MM.1S (cell line): ENCODE measurements at regions not wholly inside any gene's neighbourhood (a gene's known extent, or its start where the extent isn't known, plus 50 kb on each side); places are given as distances from the start of the nearest gene placed in this dataset.

ENCODE experiments used
- DNase-seq: peaks from one replicate; pipeline ENCODE4 v3.0.0-alpha.2; 2015
- H2AFZ ChIP-seq: fragments of 300-600 bp; sonication (generic); 2 replicates; pipeline ENCODE4 v1.6.0; 2016; ENCODE audit warnings: antibody characterized with exemption, low read length
- H3F3A ChIP-seq: fragments of 300-600 bp; sonication (generic); 2 replicates; pipeline ENCODE4 v1.6.1; 2016; ENCODE audit warnings: mild to moderate bottlenecking, antibody characterized with exemption, low read length, moderate library complexity, mixed read lengths; ENCODE audit not compliant: insufficient read depth
- H3K27ac ChIP-seq: fragments of 300-600 bp; sonication (generic); 2 replicates; pipeline ENCODE4 v1.5.1; 2016; ENCODE audit warnings: mild to moderate bottlenecking, low read length
- H3K27me3 ChIP-seq: fragments of 300-600 bp; sonication (generic); replicated peaks from 2 replicates; pipeline ENCODE4 v1.6.0; 2016; ENCODE audit warnings: low read length; ENCODE audit not compliant: insufficient read depth
- H3K36me3 ChIP-seq: fragments of 300-600 bp; sonication (generic); replicated peaks from 2 replicates; pipeline ENCODE4 v1.6.1; 2016; ENCODE audit warnings: mild to moderate bottlenecking, low read length, mixed read lengths; ENCODE audit not compliant: insufficient read depth
- H3K4me1 ChIP-seq: fragments of 300-600 bp; sonication (generic); 2 replicates; pipeline ENCODE4 v1.6.1; 2016; ENCODE audit warnings: low read length, mixed read lengths
- H3K4me2 ChIP-seq: fragments of 300-600 bp; sonication (generic); 2 replicates; pipeline ENCODE4 v1.6.0; 2016; ENCODE audit warnings: low read depth, low read length
- H3K4me3 ChIP-seq: fragments of 300-600 bp; sonication (generic); 2 replicates; pipeline ENCODE4 v1.5.1; 2016; ENCODE audit warnings: low read length, mixed read lengths
- H3K79me2 ChIP-seq: fragments of 300-600 bp; sonication (generic); 2 replicates; pipeline ENCODE4 v1.6.1; 2016; ENCODE audit warnings: mixed run types, low read length, mixed read lengths
- H3K9ac ChIP-seq: fragments of 300-600 bp; sonication (generic); 2 replicates; pipeline ENCODE4 v1.6.1; 2016; ENCODE audit warnings: low read length, mixed read lengths
- H3K9me2 ChIP-seq: fragments of 300-600 bp; sonication (generic); replicated peaks from 2 replicates; pipeline ENCODE4 v1.6.1; 2016; ENCODE audit warnings: mild to moderate bottlenecking, low read length, mixed read lengths; ENCODE audit not compliant: insufficient read depth
- H3K9me3 ChIP-seq: fragments of 300-600 bp; sonication (generic); replicated peaks from 2 replicates; pipeline ENCODE4 v1.6.1; 2016; ENCODE audit warnings: mild to moderate bottlenecking, low read length, mixed read lengths; ENCODE audit not compliant: insufficient read depth
- H4K20me1 ChIP-seq: fragments of 300-600 bp; sonication (generic); 2 replicates; pipeline ENCODE4 v1.6.1; 2016; ENCODE audit warnings: mild to moderate bottlenecking, low read length, moderate library complexity, mixed read lengths; ENCODE audit not compliant: insufficient read depth
- CTCF ChIP-seq: fragments of 300-600 bp; sonication (generic); IDR thresholded peaks from 2 replicates; pipeline ENCODE4 v1.5.1; 2016; ENCODE audit warnings: antibody characterized with exemption, low read length, mixed read lengths
- EZH2 ChIP-seq: fragments of 300-600 bp; sonication (generic); optimal IDR thresholded peaks from 2 replicates; pipeline ENCODE3; 2017; ENCODE audit warnings: low read depth, mild to moderate bottlenecking, antibody characterized with exemption, low read length, mixed read lengths
- EZH2phosphoT487 ChIP-seq: fragments of 300-600 bp; sonication (generic); IDR thresholded peaks from 2 replicates; pipeline ENCODE4 v1.6.1; 2018; ENCODE audit warnings: antibody characterized with exemption, low read length

DNA sequence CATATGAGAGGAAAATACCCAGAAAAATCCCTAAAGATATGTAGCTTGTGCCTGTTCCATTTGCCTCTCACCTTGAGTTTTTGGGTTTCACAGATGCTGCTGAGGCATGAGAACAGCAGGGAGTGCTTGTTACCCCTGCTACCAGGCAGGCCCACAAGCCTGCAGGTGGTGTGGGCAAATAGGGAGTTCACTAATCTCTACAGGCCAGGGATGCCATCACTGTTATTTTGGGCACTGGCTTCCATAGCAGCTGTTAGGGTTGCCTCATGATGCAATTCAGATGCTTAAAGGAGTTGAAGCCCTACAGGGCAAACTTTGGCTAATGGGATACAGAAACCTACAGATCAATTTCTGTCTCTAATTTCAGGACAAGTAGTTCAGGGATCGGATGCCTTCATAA, 873.5 kb downstream of the OTOL1 start:
- no peak for TF ChIP-seq CTCF
- TF ChIP-seq EZH2phosphoT487, result no peak
- TF ChIP-seq EZH2, result no peak
- Histone ChIP-seq H3K27ac (no peak overlapping the region), H2AFZ (no peak overlapping the region), H3K9me2 (no peaks in the 10 kb centered on the region), H3K4me3 (no peak overlapping the region), H3K27me3 (no peaks in the 10 kb centered on the region), H3K36me3 (no peaks in the 10 kb centered on the region), H3K9me3 (no peaks in the 10 kb centered on the region), H3K4me1 (no peaks in the 10 kb centered on the region), H3K9ac (no peak overlapping the region), H3K4me2 (no peak overlapping the region), H3F3A (no peaks in the 10 kb centered on the region), H3K79me2 (no peaks in the 10 kb centered on the region), H4K20me1 (no peaks in the 10 kb centered on the region)
- no peak for DNase-seq

DNA sequence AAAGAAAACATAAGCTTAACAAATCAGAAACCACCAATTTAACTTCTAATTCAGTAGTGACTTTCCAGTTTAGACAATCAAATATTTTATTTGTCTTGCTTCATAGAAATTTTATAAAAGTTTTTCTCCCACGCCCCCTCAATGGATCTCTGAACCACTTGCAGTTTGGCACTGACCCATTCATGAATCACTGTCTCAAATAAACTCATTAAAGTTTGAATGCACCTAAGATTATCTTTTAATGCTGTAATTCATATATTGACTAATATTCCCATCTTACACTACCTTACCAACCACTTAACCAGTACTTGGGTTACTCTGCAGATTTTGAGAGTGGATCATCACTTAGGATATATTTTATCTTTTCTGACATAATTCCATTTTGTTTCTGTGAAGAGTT, 880.2 kb downstream of the OTOL1 start:
- TF ChIP-seq CTCF, result no peak
- TF ChIP-seq EZH2phosphoT487, result no peak
- no peak for TF ChIP-seq EZH2
- H2AFZ ChIP-seq, result no peak overlapping the region
- no peaks in the 10 kb centered on the region for H3F3A ChIP-seq
- no peaks in the 10 kb centered on the region for H3K79me2 ChIP-seq
- no peak overlapping the region for H3K9ac ChIP-seq
- H3K9me3 ChIP-seq, result no peaks in the 10 kb centered on the region
- H3K36me3 ChIP-seq, result no peaks in the 10 kb centered on the region
- H3K4me3 ChIP-seq, result no peak overlapping the region
- no peaks in the 10 kb centered on the region for H3K4me1 ChIP-seq
- H3K4me2 ChIP-seq, result no peak overlapping the region
- H3K27ac ChIP-seq, result no peak overlapping the region
- H3K27me3 ChIP-seq, result no peaks in the 10 kb centered on the region
- no peak for DNase-seq
- no peaks in the 10 kb centered on the region for H3K9me2 ChIP-seq
- H4K20me1 ChIP-seq, result no peaks in the 10 kb centered on the region

- Histone ChIP-seq H3K9me2 (no peaks in the 10 kb centered on the region), H3K79me2 (no peaks in the 10 kb centered on the region), H3K9ac (no peak overlapping the region), H3K4me1 (no peaks in the 10 kb centered on the region), H3K27me3 (no peaks in the 10 kb centered on the region), H2AFZ (no peak overlapping the region), H3K4me3 (no peak overlapping the region), H3F3A (no peaks in the 10 kb centered on the region), H3K4me2 (no peak overlapping the region), H4K20me1 (no peaks in the 10 kb centered on the region), H3K27ac (no peak overlapping the region), H3K36me3 (no peaks in the 10 kb centered on the region), H3K9me3 (no peaks in the 10 kb centered on the region)
- no peak for DNase-seq
- TF ChIP-seq EZH2 (no peak), EZH2phosphoT487 (no peak), CTCF (no peak)
Observed at GRCh38 chr3:162377608-162378007, 881.0 kb downstream of the OTOL1 start.
